ENCODE measurements at regions not wholly inside any gene's neighbourhood (a gene's known extent, or its start where the extent isn't known, plus 50 kb on each side); places are given as distances from the start of the nearest gene placed in this dataset.

DNA sequence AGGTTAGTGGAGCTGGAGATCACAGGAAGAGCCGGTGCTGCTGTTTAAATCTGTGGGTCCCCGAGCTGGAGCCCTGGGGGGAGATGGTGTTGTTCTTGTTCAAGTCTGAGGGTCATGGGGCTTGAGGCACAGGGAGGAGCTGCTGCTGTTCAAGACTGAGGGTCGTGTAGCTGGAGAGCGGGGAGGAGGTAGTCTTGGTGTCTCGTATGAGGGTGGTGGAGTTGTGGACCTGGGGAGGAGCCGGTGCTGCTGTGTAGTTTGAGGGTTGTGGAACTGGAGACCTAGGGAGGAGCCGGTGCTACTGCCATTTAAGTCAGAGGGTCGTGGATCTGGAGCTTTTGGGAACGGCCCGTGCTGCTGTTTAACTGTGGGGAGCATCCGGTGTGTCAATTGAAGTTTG lies 112.2 kb upstream of the SULF2 start:
- TF ChIP-seq POLR2A (IDR thresholded peaks at IDR 0.05; ENCODE audit: extremely low read depth, insufficient read length) = no peak
- TF ChIP-seq, protein P1, sequence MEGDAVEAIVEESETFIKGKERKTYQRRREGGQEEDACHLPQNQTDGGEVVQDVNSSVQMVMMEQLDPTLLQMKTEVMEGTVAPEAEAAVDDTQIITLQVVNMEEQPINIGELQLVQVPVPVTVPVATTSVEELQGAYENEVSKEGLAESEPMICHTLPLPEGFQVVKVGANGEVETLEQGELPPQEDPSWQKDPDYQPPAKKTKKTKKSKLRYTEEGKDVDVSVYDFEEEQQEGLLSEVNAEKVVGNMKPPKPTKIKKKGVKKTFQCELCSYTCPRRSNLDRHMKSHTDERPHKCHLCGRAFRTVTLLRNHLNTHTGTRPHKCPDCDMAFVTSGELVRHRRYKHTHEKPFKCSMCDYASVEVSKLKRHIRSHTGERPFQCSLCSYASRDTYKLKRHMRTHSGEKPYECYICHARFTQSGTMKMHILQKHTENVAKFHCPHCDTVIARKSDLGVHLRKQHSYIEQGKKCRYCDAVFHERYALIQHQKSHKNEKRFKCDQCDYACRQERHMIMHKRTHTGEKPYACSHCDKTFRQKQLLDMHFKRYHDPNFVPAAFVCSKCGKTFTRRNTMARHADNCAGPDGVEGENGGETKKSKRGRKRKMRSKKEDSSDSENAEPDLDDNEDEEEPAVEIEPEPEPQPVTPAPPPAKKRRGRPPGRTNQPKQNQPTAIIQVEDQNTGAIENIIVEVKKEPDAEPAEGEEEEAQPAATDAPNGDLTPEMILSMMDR (IDR thresholded peaks at IDR 0.05; ENCODE audit: low read depth, low read length) = no peak
